Activated naive CD8-positive, alpha-beta T cell treated with anti-CD3 and anti-CD28 coated beads, Interleukin-2, amount 10 ng/mL, durations not matched to agents 7 days and 5 days (primary cell): ENCODE measurements at regions not wholly inside any gene's neighbourhood (a gene's known extent, or its start where the extent isn't known, plus 50 kb on each side); places are given as distances from the start of the nearest gene placed in this dataset.
"Not testable (repeated sequence)": the region's sequence is repeated elsewhere in the genome, so short reads cannot be mapped to it uniquely, and the experiment has no call there.

Experiments used
- ATAC-seq: fragments of 150-1000 bp; cut with Tn5 transposase; one replicate; pipeline ENCODE4 v1.10.0; 2021; ENCODE audit warnings: low read depth, moderate library complexity
- POLR2A ChIA-PET: fragments of 350-600 bp; sonication (Branson Sonifier 250); formaldehyde crosslinking; loops from one replicate; lab custom pipeline; 2021; ENCODE audit warnings: antibody characterized with exemption; lab: Charles Lee
- DNase-seq: peaks from one replicate; pipeline ENCODE4 v3.0.0; 2021
- H3K27ac Mint-ChIP-seq: one replicate; pipeline ENCODE4 v1.8.0; 2022; ENCODE audit warnings: mild to moderate bottlenecking, mixed read lengths
- H3K27me3 Mint-ChIP-seq: one replicate; pipeline ENCODE4 v1.8.0; 2022; ENCODE audit warnings: mild to moderate bottlenecking, moderate library complexity, mixed read lengths
- H3K36me3 Mint-ChIP-seq: one replicate; pipeline ENCODE4 v1.8.0; 2021; ENCODE audit warnings: mild to moderate bottlenecking, mixed read lengths
- H3K4me1 Mint-ChIP-seq: one replicate; pipeline ENCODE4 v1.8.0; 2021; ENCODE audit warnings: mixed read lengths
- H3K4me3 Mint-ChIP-seq: one replicate; pipeline ENCODE4 v1.8.0; 2022; ENCODE audit warnings: mild to moderate bottlenecking, moderate library complexity, mixed read lengths
- H3K9me3 Mint-ChIP-seq: one replicate; pipeline ENCODE4 v1.8.0; 2021; ENCODE audit warnings: mixed read lengths

GRCh38 chr2:210950434-210951060 is 394.1 kb downstream of the CPS1 start:
- POLR2A ChIA-PET, H3K4me1 Mint-ChIP-seq, ATAC-seq, H3K27me3 Mint-ChIP-seq, H3K36me3 Mint-ChIP-seq, H3K9me3 Mint-ChIP-seq, H3K27ac Mint-ChIP-seq, DNase-seq, H3K4me3 Mint-ChIP-seq: not testable (repeated sequence)

GRCh38 chr2:210954386-210954907 is 398.0 kb downstream of the CPS1 start:
- Mint-ChIP-seq H3K4me3 (no peak overlapping the region), H3K27me3 (no peaks in the 10 kb centered on the region), H3K9me3 (peaks cover 3% of the 10 kb centered on the region), H3K36me3 (no peaks in the 10 kb centered on the region), H3K27ac (no peak overlapping the region), H3K4me1 (no peaks in the 10 kb centered on the region)
- ATAC-seq = no peak
- DNase-seq = no peak
- POLR2A ChIA-PET = no interaction called here

- Mint-ChIP-seq H3K4me3 (no peak overlapping the region), H3K4me1 (no peaks in the 10 kb centered on the region), H3K27ac (no peak overlapping the region), H3K36me3 (no peaks in the 10 kb centered on the region), H3K27me3 (no peaks in the 10 kb centered on the region), H3K9me3 (peaks cover 3% of the 10 kb centered on the region)
- no peak for DNase-seq
- no peak for ATAC-seq
- POLR2A ChIA-PET = no interaction called here
Observed at GRCh38 chr2:210955591-210955990, 399.2 kb downstream of the CPS1 start.

GRCh38 chr2:210956101-210956500 is 399.7 kb downstream of the CPS1 start:
- Mint-ChIP-seq H3K36me3 (no peaks in the 10 kb centered on the region), H3K27ac (no peak overlapping the region), H3K27me3 (no peaks in the 10 kb centered on the region), H3K4me1 (no peaks in the 10 kb centered on the region), H3K9me3 (peaks cover 3% of the 10 kb centered on the region), H3K4me3 (no peak overlapping the region)
- DNase-seq = no peak
- POLR2A ChIA-PET = no interaction called here
- no peak for ATAC-seq

- POLR2A ChIA-PET = no interaction called here
- Mint-ChIP-seq H3K9me3 (no peaks in the 10 kb centered on the region), H3K27me3 (no peaks in the 10 kb centered on the region), H3K4me1 (no peaks in the 10 kb centered on the region), H3K4me3 (no peak overlapping the region), H3K27ac (no peak overlapping the region), H3K36me3 (no peaks in the 10 kb centered on the region)
- DNase-seq = no peak
- no peak for ATAC-seq
Observed at GRCh38 chr2:210961249-210961648, 404.9 kb downstream of the CPS1 start.

- no peaks in the 10 kb centered on the region for H3K27me3 Mint-ChIP-seq
- POLR2A ChIA-PET = no interaction called here
- no peaks in the 10 kb centered on the region for H3K4me1 Mint-ChIP-seq
- DNase-seq (no peak), ATAC-seq (no peak)
- H3K9me3 Mint-ChIP-seq = no peaks in the 10 kb centered on the region
- H3K27ac Mint-ChIP-seq = no peak overlapping the region
- H3K4me3 Mint-ChIP-seq = no peak overlapping the region
- no peaks in the 10 kb centered on the region for H3K36me3 Mint-ChIP-seq
Observed at GRCh38 chr2:210963386-210963785, 407.0 kb downstream of the CPS1 start.

GRCh38 chr2:210964141-210964764 is 407.9 kb downstream of the CPS1 start:
- no peak overlapping the region for H3K4me3 Mint-ChIP-seq
- H3K27ac Mint-ChIP-seq = no peak overlapping the region
- POLR2A ChIA-PET = no interaction called here
- DNase-seq (no peak), ATAC-seq (no peak)
- H3K9me3 Mint-ChIP-seq = no peaks in the 10 kb centered on the region
- no peaks in the 10 kb centered on the region for H3K36me3 Mint-ChIP-seq
- no peaks in the 10 kb centered on the region for H3K27me3 Mint-ChIP-seq
- no peaks in the 10 kb centered on the region for H3K4me1 Mint-ChIP-seq

- Mint-ChIP-seq H3K36me3 (no peaks in the 10 kb centered on the region), H3K27ac (no peak overlapping the region), H3K27me3 (no peaks in the 10 kb centered on the region), H3K9me3 (no peaks in the 10 kb centered on the region), H3K4me1 (no peaks in the 10 kb centered on the region), H3K4me3 (no peak overlapping the region)
- POLR2A ChIA-PET = no interaction called here
- ATAC-seq = no peak
- no peak for DNase-seq
Observed at GRCh38 chr2:210965472-210965871, 409.1 kb downstream of the CPS1 start.

GRCh38 chr2:210966330-210966729 is 409.9 kb downstream of the CPS1 start:
- H3K36me3 Mint-ChIP-seq = no peaks in the 10 kb centered on the region
- H3K4me3 Mint-ChIP-seq = no peak overlapping the region
- DNase-seq = no peak
- no peak for ATAC-seq
- POLR2A ChIA-PET = no interaction called here
- no peak overlapping the region for H3K27ac Mint-ChIP-seq
- H3K27me3 Mint-ChIP-seq = no peaks in the 10 kb centered on the region
- H3K4me1 Mint-ChIP-seq = no peaks in the 10 kb centered on the region
- H3K9me3 Mint-ChIP-seq = no peaks in the 10 kb centered on the region

- H3K4me3 Mint-ChIP-seq = no peak overlapping the region
- no peak overlapping the region for H3K27ac Mint-ChIP-seq
- no peaks in the 10 kb centered on the region for H3K36me3 Mint-ChIP-seq
- no peaks in the 10 kb centered on the region for H3K9me3 Mint-ChIP-seq
- H3K27me3 Mint-ChIP-seq = no peaks in the 10 kb centered on the region
- ATAC-seq (no peak), DNase-seq (no peak)
- POLR2A ChIA-PET = no interaction called here
- no peaks in the 10 kb centered on the region for H3K4me1 Mint-ChIP-seq
Observed at GRCh38 chr2:210971431-210971830, 415.0 kb downstream of the CPS1 start.

- H3K36me3 Mint-ChIP-seq, H3K4me3 Mint-ChIP-seq, H3K4me1 Mint-ChIP-seq, H3K9me3 Mint-ChIP-seq, H3K27ac Mint-ChIP-seq, DNase-seq, H3K27me3 Mint-ChIP-seq, POLR2A ChIA-PET, ATAC-seq: not testable (repeated sequence)
Observed at GRCh38 chr2:210986806-210987205, 430.4 kb downstream of the CPS1 start.

- H3K4me3 Mint-ChIP-seq = no peak overlapping the region
- H3K36me3 Mint-ChIP-seq = no peaks in the 10 kb centered on the region
- POLR2A ChIA-PET = no interaction called here
Observed at GRCh38 chr2:210991107-210991506, 434.7 kb downstream of the CPS1 start.

GRCh38 chr2:210994104-210994503 is 437.7 kb downstream of the CPS1 start:
- Mint-ChIP-seq H3K27ac (no peak overlapping the region), H3K36me3 (no peaks in the 10 kb centered on the region), H3K9me3 (no peaks in the 10 kb centered on the region), H3K4me3 (no peak overlapping the region), H3K4me1 (no peaks in the 10 kb centered on the region), H3K27me3 (no peaks in the 10 kb centered on the region)
- POLR2A ChIA-PET = no interaction called here
- DNase-seq = no peak
- no peak for ATAC-seq

More at GRCh38 chr2:210991107-210991506, 434.7 kb downstream of the CPS1 start:
- ATAC-seq (no peak), DNase-seq (no peak)
- Mint-ChIP-seq H3K27me3 (no peaks in the 10 kb centered on the region), H3K9me3 (no peaks in the 10 kb centered on the region), H3K27ac (no peak overlapping the region), H3K4me1 (no peaks in the 10 kb centered on the region)

GRCh38 chr2:210997373-210997772 is 441.0 kb downstream of the CPS1 start:
- H3K4me1 Mint-ChIP-seq = no peaks in the 10 kb centered on the region
- H3K36me3 Mint-ChIP-seq = no peaks in the 10 kb centered on the region
- ATAC-seq = no peak
- no peak overlapping the region for H3K27ac Mint-ChIP-seq
- peaks cover 3% of the 10 kb centered on the region for H3K9me3 Mint-ChIP-seq
- no peak overlapping the region for H3K4me3 Mint-ChIP-seq
- H3K27me3 Mint-ChIP-seq = no peaks in the 10 kb centered on the region
- POLR2A ChIA-PET = no interaction called here
- no peak for DNase-seq
